PC-3 (cell line): ENCODE measurements at regions not wholly inside any gene's neighbourhood (a gene's known extent, or its start where the extent isn't known, plus 50 kb on each side); places are given as distances from the start of the nearest gene placed in this dataset.

ENCODE experiments used
- CTCF ChIP-seq: fragments of 300-600 bp; sonication (generic); conservative IDR thresholded peaks from 2 replicates; pipeline ENCODE4 v1.5.1; 2017; ENCODE audit warnings: antibody characterized with exemption, low read depth, mild to moderate bottlenecking, low read length
- EZH2 ChIP-seq: fragments of 300-600 bp; sonication (generic); IDR thresholded peaks from one replicate; pipeline ENCODE4 v1.6.1; 2017; ENCODE audit warnings: antibody characterized with exemption, mild to moderate bottlenecking, low read length; ENCODE audit not compliant: unreplicated experiment
- EZH2phosphoT487 ChIP-seq: fragments of 300-600 bp; sonication (generic); IDR thresholded peaks from 2 replicates; pipeline ENCODE4 v1.6.1; 2018; ENCODE audit warnings: mild to moderate bottlenecking, antibody characterized with exemption, low read length, borderline replicate concordance

GRCh38 chr2:67075056-67075455 is 322.1 kb upstream of the ETAA1 start:
- TF ChIP-seq CTCF (no peak), EZH2phosphoT487 (no peak), EZH2 (no peak)
